ENCODE measurements at regions not wholly inside any gene's neighbourhood (a gene's known extent, or its start where the extent isn't known, plus 50 kb on each side); places are given as distances from the start of the nearest gene placed in this dataset.

DNA sequence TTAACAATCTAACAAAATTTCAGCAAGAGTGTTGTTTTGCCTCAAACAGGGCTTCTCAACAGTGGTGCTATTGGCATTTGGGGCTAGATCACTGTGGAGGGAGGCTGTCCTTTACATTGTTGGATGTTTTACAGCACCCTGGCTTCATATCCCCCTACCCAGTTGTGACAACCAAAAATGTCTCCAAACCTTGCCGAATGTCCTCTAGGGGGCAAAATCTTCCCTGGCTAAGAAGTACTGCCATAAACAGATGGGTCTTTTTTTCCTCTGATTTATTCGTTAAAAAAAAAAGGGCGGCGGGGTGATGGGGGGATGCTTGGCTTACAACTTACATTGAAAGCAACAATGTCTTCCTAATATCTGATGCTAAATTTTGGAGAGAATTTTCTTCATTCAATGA is 207.6 kb upstream of the CCDC150 start:
- peaks cover 0 to 9% (median 0%) of the 10 kb centered on the region in 12 donors for H3K9me3 ChIP-seq
- DNase-seq (no peak), ATAC-seq (no peak)
- no peak overlapping the region for H3K4me3 ChIP-seq
- peaks cover 0 to 43% (median 18%) of the 10 kb centered on the region in 12 donors for H3K4me1 ChIP-seq
- TF ChIP-seq, protein P1, sequence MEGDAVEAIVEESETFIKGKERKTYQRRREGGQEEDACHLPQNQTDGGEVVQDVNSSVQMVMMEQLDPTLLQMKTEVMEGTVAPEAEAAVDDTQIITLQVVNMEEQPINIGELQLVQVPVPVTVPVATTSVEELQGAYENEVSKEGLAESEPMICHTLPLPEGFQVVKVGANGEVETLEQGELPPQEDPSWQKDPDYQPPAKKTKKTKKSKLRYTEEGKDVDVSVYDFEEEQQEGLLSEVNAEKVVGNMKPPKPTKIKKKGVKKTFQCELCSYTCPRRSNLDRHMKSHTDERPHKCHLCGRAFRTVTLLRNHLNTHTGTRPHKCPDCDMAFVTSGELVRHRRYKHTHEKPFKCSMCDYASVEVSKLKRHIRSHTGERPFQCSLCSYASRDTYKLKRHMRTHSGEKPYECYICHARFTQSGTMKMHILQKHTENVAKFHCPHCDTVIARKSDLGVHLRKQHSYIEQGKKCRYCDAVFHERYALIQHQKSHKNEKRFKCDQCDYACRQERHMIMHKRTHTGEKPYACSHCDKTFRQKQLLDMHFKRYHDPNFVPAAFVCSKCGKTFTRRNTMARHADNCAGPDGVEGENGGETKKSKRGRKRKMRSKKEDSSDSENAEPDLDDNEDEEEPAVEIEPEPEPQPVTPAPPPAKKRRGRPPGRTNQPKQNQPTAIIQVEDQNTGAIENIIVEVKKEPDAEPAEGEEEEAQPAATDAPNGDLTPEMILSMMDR (IDR thresholded peaks at IDR 0.05) = peak in 7 of 12 donors; percentile 9 to 30 (median 19)
- TF ChIP-seq POLR2A (IDR thresholded peaks at IDR 0.05) = no peak
- no peaks in the 10 kb centered on the region for H3K27me3 ChIP-seq
- no peaks in the 10 kb centered on the region for H3K36me3 ChIP-seq
- no peak overlapping the region for H3K27ac ChIP-seq
- intact Hi-C loops (cut with DNase I) = loop anchor here in 3 of 10 donors (5.0 to 10.0 kb wide), 3 partner anchors 67 to 77 kb away; no protein-coding TSS in a partner anchor
- 58 to 62% (median 61%) methylated on average over 4 of the region's 4 CpGs for WGBS, 4 donors

DNA sequence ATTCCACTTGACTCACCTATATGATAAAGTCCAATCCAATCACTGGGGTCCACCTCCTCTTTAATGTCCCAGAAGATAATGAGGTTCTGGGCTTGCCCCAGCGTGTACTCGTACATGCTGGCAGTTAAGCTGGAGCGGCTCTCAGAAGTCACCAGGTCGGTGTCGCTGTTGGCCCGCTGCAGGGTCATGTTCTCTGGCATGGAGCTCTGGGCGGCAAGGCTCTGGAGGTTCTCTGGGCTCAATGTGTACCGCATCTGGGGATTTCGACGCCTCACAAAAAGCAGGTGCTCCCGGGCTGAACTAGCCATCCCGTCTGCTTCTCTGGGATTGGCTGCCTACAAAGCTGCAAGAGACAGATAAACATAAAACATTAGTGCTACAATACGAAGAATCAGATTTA is 206.4 kb upstream of the CCDC150 start:
- intact Hi-C loops (cut with DNase I) = loop anchor here in 3 of 10 donors (5.0 to 10.0 kb wide), 3 partner anchors 68 to 78 kb away; no protein-coding TSS in a partner anchor

DNA sequence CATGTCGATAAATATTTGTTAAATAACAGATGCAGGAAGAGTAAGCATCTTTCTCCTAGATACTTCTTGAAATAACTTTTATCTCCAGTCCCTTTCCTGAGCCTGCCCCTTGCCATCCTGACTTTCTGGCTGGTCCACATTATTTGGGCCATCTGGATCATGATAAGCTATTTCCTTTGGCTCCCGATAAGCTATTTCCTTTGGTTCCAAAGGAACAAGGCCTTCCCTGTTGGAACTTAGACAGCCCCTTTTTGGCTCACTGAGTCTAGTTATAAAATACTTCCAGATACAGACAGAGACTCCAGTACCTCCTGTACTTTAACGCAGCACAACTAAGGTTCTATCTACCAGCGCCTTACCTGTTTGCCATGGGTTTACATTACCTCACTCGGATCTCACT is 205.3 kb upstream of the CCDC150 start:
- H3K27me3 ChIP-seq = no peaks in the 10 kb centered on the region
- 58 to 68% (median 63%) methylated on average over 5 of the region's 5 CpGs for WGBS, 4 donors
- DNase-seq (no peak), ATAC-seq (peak; percentile 47 to 89 (median 71))
- H3K27ac ChIP-seq = peak overlapping the region in 2 of 12 donors; percentile 3 to 30
- H3K4me1 ChIP-seq = peaks cover 0 to 39% (median 16%) of the 10 kb centered on the region in 12 donors
- no peak overlapping the region for H3K4me3 ChIP-seq
- H3K36me3 ChIP-seq = no peaks in the 10 kb centered on the region
- no peaks in the 10 kb centered on the region for H3K9me3 ChIP-seq
- TF ChIP-seq, protein P1 (IDR thresholded peaks at IDR 0.05) = no peak
- TF ChIP-seq POLR2A (IDR thresholded peaks at IDR 0.05) = no peak
- intact Hi-C loops (cut with DNase I) = loop anchor here in 3 of 10 donors (5.0 to 10.0 kb wide), 3 partner anchors 69 to 79 kb away; no protein-coding TSS in a partner anchor

More for the DNA sequence above, 206.4 kb upstream of the CCDC150 start:
- H3K4me1 ChIP-seq = peaks cover 0 to 38% (median 16%) of the 10 kb centered on the region in 12 donors
- no peak overlapping the region for H3K4me3 ChIP-seq
- peak overlapping the region in 1 of 12 donors; percentile 30 for H3K27ac ChIP-seq
- ATAC-seq (no peak), DNase-seq (peak in 1 of 5 donors; percentile 28)
- H3K27me3 ChIP-seq = no peaks in the 10 kb centered on the region
- no peaks in the 10 kb centered on the region for H3K36me3 ChIP-seq
- H3K9me3 ChIP-seq = no peaks in the 10 kb centered on the region
- 94 to 97% (median 96%) methylated on average over 13 of the region's 13 CpGs for WGBS, 4 donors
- no peak for TF ChIP-seq POLR2A (IDR thresholded peaks at IDR 0.05)
- TF ChIP-seq, protein P1 (IDR thresholded peaks at IDR 0.05) = no peak

DNA sequence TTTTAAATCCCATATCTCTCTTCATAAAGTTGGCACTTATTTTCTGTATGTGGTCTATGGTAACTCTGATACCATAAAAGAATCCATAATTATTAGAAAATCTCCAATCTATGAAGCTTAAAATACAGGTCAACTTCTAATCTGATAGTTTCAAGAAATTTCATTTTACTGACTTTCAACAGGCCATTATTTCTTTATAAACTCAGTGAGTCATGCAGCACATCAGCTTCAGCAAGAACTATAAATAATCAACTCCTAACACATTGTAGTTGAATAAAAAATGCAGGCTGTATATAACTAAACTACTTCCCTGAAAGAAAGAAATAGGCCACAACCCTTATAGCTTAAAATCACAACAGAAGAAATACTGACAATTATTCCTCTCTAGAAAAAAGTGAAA is 204.3 kb upstream of the CCDC150 start:
- Histone ChIP-seq H3K4me1 (peaks cover 0 to 44% (median 16%) of the 10 kb centered on the region in 12 donors), H3K27me3 (no peaks in the 10 kb centered on the region), H3K4me3 (no peak overlapping the region), H3K9me3 (no peaks in the 10 kb centered on the region), H3K36me3 (no peaks in the 10 kb centered on the region), H3K27ac (peak overlapping the region in 2 of 12 donors; percentile 2 to 30)
- no peak for ATAC-seq
- intact Hi-C loops (cut with DNase I) = loop anchor here in 2 of 10 donors (10.0 kb wide), 2 partner anchors 70 to 80 kb away; no protein-coding TSS in a partner anchor
- no peak for DNase-seq
- TF ChIP-seq POLR2A (IDR thresholded peaks at IDR 0.05) = no peak
- TF ChIP-seq, protein P1 (IDR thresholded peaks at IDR 0.05) = no peak
